HCT116 (cell line): ENCODE measurements at regions not wholly inside any gene's neighbourhood (a gene's known extent, or its start where the extent isn't known, plus 50 kb on each side); places are given as distances from the start of the nearest gene placed in this dataset.

Source experiments
- ATF3 ChIP-seq: IDR thresholded peaks from 2 replicates; pipeline ENCODE4 v1.6.1; 2012
- CTCF ChIP-seq, 3 experiments: fragments of 200-600 bp in 1 of 3; sonication (generic) in 1 of 3; IDR thresholded peaks in 2 of 3; conservative IDR thresholded peaks in 1 of 3; 2 replicates each; pipeline ENCODE4 v1.5.1; 2012 to 2017; ENCODE audit warnings: low read depth in 2 of 3, low read length in 2 of 3, antibody characterized with exemption in 1 of 3, borderline replicate concordance in 1 of 3, control low read depth in 1 of 3, mild to moderate bottlenecking in 1 of 3, mixed read lengths in 1 of 3, mixed run types in 1 of 3, moderate library complexity in 1 of 3; ENCODE audit not compliant: insufficient read depth in 1 of 3
- EZH2phosphoT487 ChIP-seq: fragments of 200-600 bp; IDR thresholded peaks from 2 replicates; pipeline ENCODE4 v1.6.1; 2018; ENCODE audit warnings: antibody characterized with exemption, borderline replicate concordance
- POLR2A ChIP-seq: IDR thresholded peaks from 2 replicates; pipeline ENCODE4 v1.7.0; 2011; ENCODE audit warnings: borderline replicate concordance; ENCODE audit not compliant: insufficient read depth, insufficient read length; ENCODE audit errors: extremely low read depth
- POLR2AphosphoS5 ChIP-seq: IDR thresholded peaks from 2 replicates; pipeline ENCODE4 v1.6.1; 2011; ENCODE audit warnings: mild to moderate bottlenecking, low read depth, low read length, moderate library complexity
- TCF7L2 ChIP-seq: IDR thresholded peaks from 2 replicates; pipeline ENCODE4 v1.7.0; 2011; ENCODE audit warnings: borderline replicate concordance, inconsistent platforms; ENCODE audit not compliant: insufficient read depth, insufficient read length; ENCODE audit errors: extremely low read depth
- ZFX ChIP-seq: fragments of 450-650 bp; IDR thresholded peaks from 2 replicates; pipeline ENCODE4 v1.6.1; 2017

GRCh38 chr4:144905286-144905685 lies 192.7 kb downstream of the ANAPC10 start:
- TF ChIP-seq POLR2AphosphoS5 (no peak), ATF3 (no peak), CTCF (IDR thresholded peaks at IDR 0.05 in 2 of 3, conservative IDR thresholded peaks at IDR 0.05 in 1 of 3; ENCODE audit: borderline replicate concordance in 1 of 3, insufficient read depth in 1 of 3, low read depth in 2 of 3, low read length in 2 of 3) (no peak), POLR2A (no peak), ZFX (no peak), EZH2phosphoT487 (no peak), TCF7L2 (no peak)
